K562 (cell line): ENCODE measurements at regions not wholly inside any gene's neighbourhood (a gene's known extent, or its start where the extent isn't known, plus 50 kb on each side); places are given as distances from the start of the nearest gene placed in this dataset.

Experiments
- MCM7 ChIP-seq, 2 experiments: fragments of 450-650 bp; IDR thresholded peaks; 2 replicates each; pipeline ENCODE4 v1.6.1; 2016 to 2018
- ZNF780A ChIP-seq: fragments of 250-450 bp; sonication (Bioruptor Pico); IDR thresholded peaks from 2 replicates; pipeline ENCODE4 v1.5.0; 2021; ENCODE audit warnings: mild to moderate bottlenecking
- TF ChIP-seq, protein P1 (sequence below): fragments of 450-650 bp; IDR thresholded peaks from 2 replicates; pipeline ENCODE4 v1.6.1; 2016; ENCODE audit warnings: low read depth

GRCh38 chr18:55086906-55087305, 127.6 kb upstream of the CCDC68 start (continued):
- TF ChIP-seq, protein P1, sequence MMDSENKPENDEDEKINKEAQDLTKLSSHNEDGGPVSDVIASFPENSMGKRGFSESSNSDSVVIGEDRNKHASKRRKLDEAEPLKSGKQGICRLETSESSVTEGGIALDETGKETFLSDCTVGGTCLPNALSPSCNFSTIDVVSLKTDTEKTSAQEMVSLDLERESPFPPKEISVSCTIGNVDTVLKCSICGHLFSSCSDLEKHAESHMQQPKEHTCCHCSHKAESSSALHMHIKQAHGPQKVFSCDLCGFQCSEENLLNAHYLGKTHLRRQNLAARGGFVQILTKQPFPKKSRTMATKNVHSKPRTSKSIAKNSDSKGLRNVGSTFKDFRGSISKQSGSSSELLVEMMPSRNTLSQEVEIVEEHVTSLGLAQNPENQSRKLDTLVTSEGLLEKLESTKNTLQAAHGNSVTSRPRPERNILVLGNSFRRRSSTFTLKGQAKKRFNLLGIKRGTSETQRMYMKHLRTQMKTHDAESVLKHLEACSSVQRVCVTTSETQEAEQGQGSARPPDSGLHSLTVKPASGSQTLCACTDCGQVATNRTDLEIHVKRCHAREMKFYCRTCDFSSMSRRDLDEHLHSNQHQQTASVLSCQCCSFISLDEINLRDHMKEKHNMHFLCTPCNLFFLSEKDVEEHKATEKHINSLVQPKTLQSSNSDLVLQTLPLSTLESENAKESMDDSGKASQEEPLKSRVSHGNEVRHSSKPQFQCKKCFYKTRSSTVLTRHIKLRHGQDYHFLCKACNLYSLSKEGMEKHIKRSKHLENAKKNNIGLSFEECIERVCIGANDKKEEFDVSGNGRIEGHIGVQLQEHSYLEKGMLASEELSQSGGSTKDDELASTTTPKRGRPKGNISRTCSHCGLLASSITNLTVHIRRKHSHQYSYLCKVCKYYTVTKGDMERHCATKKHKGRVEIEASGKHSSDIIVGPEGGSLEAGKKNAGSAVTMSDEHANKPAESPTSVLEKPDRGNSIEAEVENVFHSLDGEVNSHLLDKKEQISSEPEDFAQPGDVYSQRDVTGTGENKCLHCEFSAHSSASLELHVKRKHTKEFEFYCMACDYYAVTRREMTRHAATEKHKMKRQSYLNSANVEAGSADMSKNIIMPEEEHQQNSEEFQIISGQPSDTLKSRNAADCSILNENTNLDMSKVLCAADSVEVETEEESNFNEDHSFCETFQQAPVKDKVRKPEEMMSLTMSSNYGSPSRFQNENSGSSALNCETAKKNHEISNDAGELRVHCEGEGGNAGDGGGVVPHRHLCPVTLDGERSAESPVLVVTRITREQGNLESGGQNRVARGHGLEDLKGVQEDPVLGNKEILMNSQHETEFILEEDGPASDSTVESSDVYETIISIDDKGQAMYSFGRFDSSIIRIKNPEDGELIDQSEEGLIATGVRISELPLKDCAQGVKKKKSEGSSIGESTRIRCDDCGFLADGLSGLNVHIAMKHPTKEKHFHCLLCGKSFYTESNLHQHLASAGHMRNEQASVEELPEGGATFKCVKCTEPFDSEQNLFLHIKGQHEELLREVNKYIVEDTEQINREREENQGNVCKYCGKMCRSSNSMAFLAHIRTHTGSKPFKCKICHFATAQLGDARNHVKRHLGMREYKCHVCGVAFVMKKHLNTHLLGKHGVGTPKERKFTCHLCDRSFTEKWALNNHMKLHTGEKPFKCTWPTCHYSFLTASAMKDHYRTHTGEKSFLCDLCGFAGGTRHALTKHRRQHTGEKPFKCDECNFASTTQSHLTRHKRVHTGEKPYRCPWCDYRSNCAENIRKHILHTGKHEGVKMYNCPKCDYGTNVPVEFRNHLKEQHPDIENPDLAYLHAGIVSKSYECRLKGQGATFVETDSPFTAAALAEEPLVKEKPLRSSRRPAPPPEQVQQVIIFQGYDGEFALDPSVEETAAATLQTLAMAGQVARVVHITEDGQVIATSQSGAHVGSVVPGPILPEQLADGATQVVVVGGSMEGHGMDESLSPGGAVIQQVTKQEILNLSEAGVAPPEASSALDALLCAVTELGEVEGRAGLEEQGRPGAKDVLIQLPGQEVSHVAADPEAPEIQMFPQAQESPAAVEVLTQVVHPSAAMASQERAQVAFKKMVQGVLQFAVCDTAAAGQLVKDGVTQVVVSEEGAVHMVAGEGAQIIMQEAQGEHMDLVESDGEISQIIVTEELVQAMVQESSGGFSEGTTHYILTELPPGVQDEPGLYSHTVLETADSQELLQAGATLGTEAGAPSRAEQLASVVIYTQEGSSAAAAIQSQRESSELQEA: no peak
- no peak for TF ChIP-seq ZNF780A (CRISPR knock-in tag)
- TF ChIP-seq MCM7 (IDR thresholded peaks at IDR 0.05): no peak
